Hepatocyte (in vitro differentiated cells): ENCODE measurements at regions not wholly inside any gene's neighbourhood (a gene's known extent, or its start where the extent isn't known, plus 50 kb on each side); places are given as distances from the start of the nearest gene placed in this dataset.

Experiments used
- DNase-seq: peaks from one replicate; pipeline ENCODE4 v3.0.0-alpha.2; 2016; ENCODE audit warnings: low spot score
- H2AFZ ChIP-seq: fragments of 200-600 bp; sonication (generic); 2 replicates; pipeline ENCODE4 v1.6.0; 2016; ENCODE audit warnings: antibody characterized with exemption, mild to moderate bottlenecking
- H3K27ac ChIP-seq: fragments of 200-600 bp; sonication (generic); 2 replicates; pipeline ENCODE4 v1.5.1; 2016; ENCODE audit warnings: mild to moderate bottlenecking
- H3K27me3 ChIP-seq: fragments of 200-600 bp; sonication (generic); 2 replicates; pipeline ENCODE4 v1.6.1; 2016
- H3K36me3 ChIP-seq: fragments of 200-600 bp; sonication (generic); replicated peaks from 2 replicates; pipeline ENCODE4 v1.5.1; 2016; ENCODE audit warnings: low read depth; ENCODE audit not compliant: insufficient read depth
- H3K4me1 ChIP-seq: fragments of 200-600 bp; sonication (generic); 2 replicates; pipeline ENCODE4 v1.5.1; 2016; ENCODE audit warnings: mild to moderate bottlenecking, moderate library complexity; ENCODE audit not compliant: insufficient read depth
- H3K4me2 ChIP-seq: fragments of 200-600 bp; sonication (generic); 2 replicates; pipeline ENCODE4 v1.6.0; 2016
- H3K4me3 ChIP-seq: fragments of 200-600 bp; sonication (generic); 2 replicates; pipeline ENCODE4 v1.5.1; 2016; ENCODE audit warnings: mild to moderate bottlenecking
- H3K79me2 ChIP-seq: fragments of 200-600 bp; sonication (generic); 2 replicates; pipeline ENCODE4 v1.6.0; 2017; ENCODE audit warnings: mild to moderate bottlenecking
- H3K9me2 ChIP-seq: fragments of 200-600 bp; sonication (generic); replicated peaks from 2 replicates; pipeline ENCODE4 v1.6.0; 2017; ENCODE audit warnings: mild to moderate bottlenecking; ENCODE audit not compliant: insufficient read depth
- H3K9me3 ChIP-seq: fragments of 200-600 bp; sonication (generic); 2 replicates; pipeline ENCODE4 v1.5.1; 2016; ENCODE audit warnings: low read depth, mild to moderate bottlenecking
- H4K20me1 ChIP-seq: fragments of 200-600 bp; sonication (generic); 2 replicates; pipeline ENCODE4 v1.6.0; 2016; ENCODE audit warnings: mild to moderate bottlenecking; ENCODE audit not compliant: insufficient read depth, poor library complexity, severe bottlenecking
- CTCF ChIP-seq: fragments of 200-600 bp; sonication (generic); IDR thresholded peaks from 2 replicates; pipeline ENCODE4 v1.5.1; 2016; ENCODE audit warnings: antibody characterized with exemption, mild to moderate bottlenecking; ENCODE audit not compliant: poor library complexity
- EZH2 ChIP-seq: fragments of 200-600 bp; sonication (generic); IDR thresholded peaks from 2 replicates; pipeline ENCODE4 v1.6.1; 2016; ENCODE audit warnings: antibody characterized with exemption, mild to moderate bottlenecking, borderline replicate concordance
- EZH2phosphoT487 ChIP-seq: fragments of 200-600 bp; sonication (generic); IDR thresholded peaks from one replicate; pipeline ENCODE4 v1.6.1; 2018; ENCODE audit warnings: antibody characterized with exemption, mild to moderate bottlenecking, low read depth, moderate library complexity; ENCODE audit not compliant: unreplicated experiment, severe bottlenecking
- WGBS: methylation state at CpG from one replicate; pipeline ENCODE4 v1.1.6; 2016; ENCODE audit warnings: low lambda C conversion rate; ENCODE audit errors: missing lambda C conversion rate; 5-methylcytosine and 5-hydroxymethylcytosine counted together

GRCh38 chr7:85664341-85664740 is 477.5 kb upstream of the SEMA3D start:
- Histone ChIP-seq H3K4me3 (no peak overlapping the region), H3K79me2 (no peaks in the 10 kb centered on the region), H3K9me3 (no peaks in the 10 kb centered on the region), H4K20me1 (no peaks in the 10 kb centered on the region), H3K9me2 (no peaks in the 10 kb centered on the region), H2AFZ (no peak overlapping the region), H3K36me3 (no peaks in the 10 kb centered on the region), H3K27ac (no peak overlapping the region), H3K4me1 (no peaks in the 10 kb centered on the region), H3K4me2 (no peak overlapping the region), H3K27me3 (no peaks in the 10 kb centered on the region)
- 89% methylated on average over 2 of the region's 2 CpGs for WGBS
- no peak for DNase-seq
- TF ChIP-seq EZH2phosphoT487 (no peak), CTCF (no peak), EZH2 (no peak)

- Histone ChIP-seq H3K27ac (no peak overlapping the region), H3K4me3 (no peak overlapping the region), H3K36me3 (no peaks in the 10 kb centered on the region), H3K9me2 (no peaks in the 10 kb centered on the region), H3K27me3 (no peaks in the 10 kb centered on the region), H2AFZ (no peak overlapping the region), H3K79me2 (no peaks in the 10 kb centered on the region), H3K9me3 (no peaks in the 10 kb centered on the region), H3K4me2 (no peak overlapping the region), H4K20me1 (no peaks in the 10 kb centered on the region), H3K4me1 (no peaks in the 10 kb centered on the region)
- DNase-seq: no peak
- TF ChIP-seq CTCF: no peak
- TF ChIP-seq EZH2phosphoT487: no peak
- TF ChIP-seq EZH2: no peak
Observed at GRCh38 chr7:85659364-85659763, 472.5 kb upstream of the SEMA3D start.

GRCh38 chr7:85655252-85655651 is 468.4 kb upstream of the SEMA3D start:
- Histone ChIP-seq H4K20me1 (no peaks in the 10 kb centered on the region), H3K9me2 (no peaks in the 10 kb centered on the region), H3K27ac (no peak overlapping the region), H3K27me3 (no peaks in the 10 kb centered on the region), H3K36me3 (no peaks in the 10 kb centered on the region), H3K4me3 (no peak overlapping the region), H2AFZ (no peak overlapping the region), H3K9me3 (no peaks in the 10 kb centered on the region), H3K4me1 (no peaks in the 10 kb centered on the region), H3K79me2 (no peaks in the 10 kb centered on the region), H3K4me2 (no peak overlapping the region)
- WGBS: 81% methylated on average over 5 of the region's 5 CpGs
- no peak for DNase-seq
- no peak for TF ChIP-seq EZH2phosphoT487
- TF ChIP-seq EZH2: no peak
- no peak for TF ChIP-seq CTCF

GRCh38 chr7:85644272-85644671 is 457.4 kb upstream of the SEMA3D start:
- Histone ChIP-seq H3K4me3 (no peak overlapping the region), H4K20me1 (no peaks in the 10 kb centered on the region), H3K9me3 (no peaks in the 10 kb centered on the region), H3K4me1 (no peaks in the 10 kb centered on the region), H3K27ac (no peak overlapping the region), H3K9me2 (no peaks in the 10 kb centered on the region), H3K36me3 (no peaks in the 10 kb centered on the region), H3K79me2 (no peaks in the 10 kb centered on the region), H2AFZ (no peak overlapping the region), H3K4me2 (no peak overlapping the region), H3K27me3 (no peaks in the 10 kb centered on the region)
- 93% methylated on average over 2 of the region's 2 CpGs for WGBS
- TF ChIP-seq EZH2phosphoT487 (no peak), EZH2 (no peak), CTCF (no peak)
- DNase-seq: no peak
